ENCODE measurements at regions not wholly inside any gene's neighbourhood (a gene's known extent, or its start where the extent isn't known, plus 50 kb on each side); places are given as distances from the start of the nearest gene placed in this dataset.

DNA sequence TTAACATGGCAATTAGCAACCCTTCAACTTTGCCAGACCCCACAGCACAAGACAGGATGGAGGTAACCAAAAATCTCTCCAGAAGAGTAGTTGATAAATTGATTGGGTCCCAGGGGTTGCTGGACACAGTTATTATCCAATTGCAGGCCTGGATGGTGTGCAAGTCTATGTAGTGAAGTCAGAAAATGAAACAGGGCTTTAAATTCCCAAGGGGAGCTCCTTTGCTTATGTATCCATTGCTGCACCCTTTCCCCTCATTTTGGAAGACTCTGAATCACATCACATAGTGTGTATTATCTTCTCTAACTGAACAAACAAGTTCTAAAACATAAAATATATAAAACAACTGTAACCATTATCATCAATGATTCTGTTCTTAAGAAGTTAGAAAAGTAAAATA is 550.2 kb downstream of the LMO4 start:
- Histone ChIP-seq H3K4me1 (no peaks in the 10 kb centered on the region), H3K4me3 (no peak overlapping the region), H3K27ac (no peak overlapping the region), H3K36me3 (ENCODE audit: low read depth, missing control alignments) (no peaks in the 10 kb centered on the region), H3K9me3 (no peaks in the 10 kb centered on the region), H3K27me3 (no peaks in the 10 kb centered on the region)
- no peak for DNase-seq
- intact Hi-C loops (cut with DNase I; ENCODE audit: low total_unique reads), result no loop called here
- no peak for TF ChIP-seq POLR2A (IDR thresholded peaks at IDR 0.05)
- TF ChIP-seq, protein P1, sequence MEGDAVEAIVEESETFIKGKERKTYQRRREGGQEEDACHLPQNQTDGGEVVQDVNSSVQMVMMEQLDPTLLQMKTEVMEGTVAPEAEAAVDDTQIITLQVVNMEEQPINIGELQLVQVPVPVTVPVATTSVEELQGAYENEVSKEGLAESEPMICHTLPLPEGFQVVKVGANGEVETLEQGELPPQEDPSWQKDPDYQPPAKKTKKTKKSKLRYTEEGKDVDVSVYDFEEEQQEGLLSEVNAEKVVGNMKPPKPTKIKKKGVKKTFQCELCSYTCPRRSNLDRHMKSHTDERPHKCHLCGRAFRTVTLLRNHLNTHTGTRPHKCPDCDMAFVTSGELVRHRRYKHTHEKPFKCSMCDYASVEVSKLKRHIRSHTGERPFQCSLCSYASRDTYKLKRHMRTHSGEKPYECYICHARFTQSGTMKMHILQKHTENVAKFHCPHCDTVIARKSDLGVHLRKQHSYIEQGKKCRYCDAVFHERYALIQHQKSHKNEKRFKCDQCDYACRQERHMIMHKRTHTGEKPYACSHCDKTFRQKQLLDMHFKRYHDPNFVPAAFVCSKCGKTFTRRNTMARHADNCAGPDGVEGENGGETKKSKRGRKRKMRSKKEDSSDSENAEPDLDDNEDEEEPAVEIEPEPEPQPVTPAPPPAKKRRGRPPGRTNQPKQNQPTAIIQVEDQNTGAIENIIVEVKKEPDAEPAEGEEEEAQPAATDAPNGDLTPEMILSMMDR (IDR thresholded peaks at IDR 0.05), result no peak

DNA sequence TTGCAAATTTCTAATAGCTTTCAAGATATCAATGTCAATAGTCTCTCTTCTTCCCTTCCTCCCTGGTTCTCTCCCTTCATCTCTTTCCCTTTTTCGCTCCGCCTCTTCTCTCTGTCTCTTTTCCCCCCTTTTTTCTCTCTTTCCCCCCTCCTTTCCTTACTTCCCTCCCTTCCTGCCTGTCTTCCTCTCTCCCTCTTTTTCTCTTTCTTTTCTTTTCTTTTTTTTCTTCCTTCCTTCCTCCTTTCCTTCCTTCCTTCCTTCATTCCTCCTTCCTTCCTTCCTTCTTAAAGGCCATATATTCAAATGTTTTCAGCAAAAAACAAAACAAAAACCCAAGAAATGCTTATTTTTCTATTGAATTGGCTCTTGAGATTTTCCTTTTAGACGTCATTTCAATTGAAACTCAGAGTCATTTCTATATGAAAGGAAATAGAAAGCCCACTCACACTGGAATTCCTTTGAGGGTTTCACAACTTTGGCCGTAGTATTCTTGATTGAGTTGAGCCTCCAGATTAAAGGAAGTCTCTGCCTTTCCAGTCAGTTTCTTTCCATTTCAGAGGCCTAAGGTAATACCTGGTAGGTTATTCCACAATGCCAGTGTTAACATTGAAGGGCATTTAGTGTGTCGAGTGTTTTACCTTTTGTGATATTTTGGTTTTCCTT is 551.5 kb downstream of the LMO4 start:
- Histone ChIP-seq H3K27ac (no peak overlapping the region), H3K4me1 (no peaks in the 10 kb centered on the region), H3K4me3 (no peak overlapping the region), H3K27me3 (no peaks in the 10 kb centered on the region), H3K9me3 (no peaks in the 10 kb centered on the region), H3K36me3 (ENCODE audit: low read depth, missing control alignments) (no peaks in the 10 kb centered on the region)
- TF ChIP-seq POLR2A (IDR thresholded peaks at IDR 0.05), result no peak
- TF ChIP-seq, protein P1 (IDR thresholded peaks at IDR 0.05), result no peak
- intact Hi-C loops (cut with DNase I; ENCODE audit: low total_unique reads), result no loop called here
- no peak for DNase-seq
- WGBS, 2 donors, result 85 to 92% methylated on average over 5 of the region's 5 CpGs

DNA sequence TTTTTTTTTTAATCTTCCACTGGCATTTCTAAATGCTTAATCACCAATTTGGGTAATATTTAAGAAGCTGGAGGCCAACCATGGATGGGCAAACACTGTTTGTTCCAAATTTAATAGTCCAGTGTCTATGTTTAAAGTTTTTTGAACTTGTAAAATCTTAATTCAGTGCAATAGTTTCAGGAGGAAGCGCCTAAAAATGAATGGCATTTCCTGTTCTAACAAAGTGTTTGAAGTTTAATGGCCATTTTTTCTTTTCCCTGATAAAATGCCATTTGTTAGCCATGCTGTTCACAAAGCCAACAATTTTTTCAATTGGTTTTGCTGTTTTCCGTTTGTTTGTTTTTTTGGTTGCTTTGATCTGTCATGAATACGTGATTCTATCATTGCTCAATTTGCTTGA is 552.1 kb downstream of the LMO4 start:
- Histone ChIP-seq H3K4me1 (no peaks in the 10 kb centered on the region), H3K27me3 (no peaks in the 10 kb centered on the region), H3K4me3 (no peak overlapping the region), H3K9me3 (no peaks in the 10 kb centered on the region), H3K36me3 (ENCODE audit: low read depth, missing control alignments) (no peaks in the 10 kb centered on the region), H3K27ac (no peak overlapping the region)
- TF ChIP-seq POLR2A (IDR thresholded peaks at IDR 0.05), result no peak
- TF ChIP-seq, protein P1 (IDR thresholded peaks at IDR 0.05), result no peak
- intact Hi-C loops (cut with DNase I; ENCODE audit: low total_unique reads), result no loop called here
- no peak for DNase-seq
- 77 to 86% methylated on average over 3 of the region's 3 CpGs for WGBS, 2 donors

DNA sequence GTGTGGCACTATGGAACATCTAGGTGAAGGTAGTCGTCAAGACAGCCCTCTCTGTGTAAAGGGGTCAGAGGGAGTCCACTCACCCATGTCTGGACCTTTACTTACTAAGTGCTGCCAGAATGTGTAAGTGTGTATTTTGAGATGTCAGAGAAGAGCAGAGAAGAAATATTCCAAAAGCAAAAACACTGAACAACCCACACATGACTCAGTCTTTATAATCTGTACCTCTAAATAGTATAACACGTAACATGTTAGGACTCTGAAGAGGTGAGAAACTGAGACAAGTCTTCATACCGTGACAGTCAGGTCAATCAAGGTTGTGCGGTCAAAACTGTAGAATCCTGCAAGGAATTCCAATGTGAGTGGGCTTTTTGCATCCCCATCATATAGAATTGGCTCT is 555.2 kb downstream of the LMO4 start:
- 86 to 93% methylated on average over 4 of the region's 4 CpGs for WGBS, 2 donors
- H3K27ac ChIP-seq, result no peak overlapping the region
- H3K4me3 ChIP-seq, result no peak overlapping the region
- TF ChIP-seq POLR2A (IDR thresholded peaks at IDR 0.05), result no peak
- TF ChIP-seq, protein P1 (IDR thresholded peaks at IDR 0.05), result no peak
- H3K36me3 ChIP-seq (ENCODE audit: low read depth, missing control alignments), result no peaks in the 10 kb centered on the region
- no peak for DNase-seq
- H3K9me3 ChIP-seq, result no peaks in the 10 kb centered on the region
- H3K4me1 ChIP-seq, result no peaks in the 10 kb centered on the region
- no peaks in the 10 kb centered on the region for H3K27me3 ChIP-seq
- intact Hi-C loops (cut with DNase I; ENCODE audit: low total_unique reads), result no loop called here

DNA sequence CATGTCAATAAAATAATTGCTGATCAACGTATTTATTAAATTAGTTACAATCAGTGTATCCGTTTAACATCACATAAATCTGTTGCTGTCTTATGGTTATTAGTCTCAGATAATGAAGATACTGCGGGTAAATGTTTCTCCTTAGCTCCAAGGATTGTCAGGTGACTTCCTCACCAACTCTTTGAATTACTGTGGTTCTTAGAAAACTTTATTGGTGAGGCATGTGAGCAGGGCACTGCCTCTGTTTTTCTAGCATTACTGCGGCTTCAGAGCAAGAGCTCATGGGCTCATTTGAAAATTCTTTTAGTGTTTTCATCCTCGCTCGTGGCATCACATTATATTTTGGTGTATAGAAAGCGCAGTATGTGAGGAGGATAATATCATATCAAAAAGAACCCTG is 555.9 kb downstream of the LMO4 start:
- H3K9me3 ChIP-seq, result no peaks in the 10 kb centered on the region
- 93 to 96% methylated on average over 7 of the region's 7 CpGs for WGBS, 2 donors
- no peak for DNase-seq
- no peak overlapping the region for H3K27ac ChIP-seq
- no peak overlapping the region for H3K4me3 ChIP-seq
- H3K27me3 ChIP-seq, result no peaks in the 10 kb centered on the region
- no peaks in the 10 kb centered on the region for H3K36me3 ChIP-seq (ENCODE audit: low read depth, missing control alignments)
- no peak for TF ChIP-seq POLR2A (IDR thresholded peaks at IDR 0.05)
- TF ChIP-seq, protein P1 (IDR thresholded peaks at IDR 0.05), result no peak
- intact Hi-C loops (cut with DNase I; ENCODE audit: low total_unique reads), result no loop called here
- H3K4me1 ChIP-seq, result no peaks in the 10 kb centered on the region

Measured in testis (tissue), 2 donors.